ENCODE measurements at regions not wholly inside any gene's neighbourhood (a gene's known extent, or its start where the extent isn't known, plus 50 kb on each side); places are given as distances from the start of the nearest gene placed in this dataset.

GRCh38 chr11:95389427-95389826 is 158.4 kb upstream of the SESN3 start:
- TF ChIP-seq EP300 (IDR thresholded peaks at IDR 0.05) (no peak), CTCF (IDR thresholded peaks at IDR 0.05) (no peak)
